SU-DHL-6 (cell line): ENCODE measurements at regions not wholly inside any gene's neighbourhood (a gene's known extent, or its start where the extent isn't known, plus 50 kb on each side); places are given as distances from the start of the nearest gene placed in this dataset.

ENCODE experiments used
- H2AFZ ChIP-seq: fragments of 200-600 bp; sonication (generic); 2 replicates; pipeline ENCODE4 v1.6.1; 2014; ENCODE audit warnings: low read depth, mild to moderate bottlenecking, moderate library complexity, mixed read lengths, antibody characterized with exemption, low read length; ENCODE audit not compliant: severe bottlenecking
- H3F3A ChIP-seq: fragments of 200-600 bp; shearing (Covaris generic); 2 replicates; pipeline ENCODE4 v1.6.0; 2016; ENCODE audit warnings: antibody characterized with exemption, mild to moderate bottlenecking; ENCODE audit not compliant: insufficient read depth
- H3K27ac ChIP-seq: fragments of 200-600 bp; sonication (generic); 2 replicates; pipeline ENCODE4 v1.5.1; 2016; ENCODE audit warnings: low read depth, mild to moderate bottlenecking, low read length, moderate library complexity, mixed read lengths
- H3K27me3 ChIP-seq: fragments of 200-600 bp; sonication (generic), shearing (Covaris generic); 2 replicates; pipeline ENCODE4 v1.6.0; 2014; ENCODE audit warnings: mild to moderate bottlenecking, low read length
- H3K36me3 ChIP-seq: fragments of 200-600 bp; sonication (generic); 2 replicates; pipeline ENCODE4 v1.6.1; 2014; ENCODE audit warnings: mild to moderate bottlenecking, low read length, mixed read lengths
- H3K4me2 ChIP-seq: fragments of 300-600, 200-600 bp; shearing (Covaris generic), sonication (generic); 2 replicates; pipeline ENCODE4 v1.6.0; 2014; ENCODE audit warnings: low read length, low read depth, mild to moderate bottlenecking; ENCODE audit not compliant: poor library complexity, severe bottlenecking
- H3K4me3 ChIP-seq: fragments of 200-600 bp; sonication (generic); 2 replicates; pipeline ENCODE4 v1.5.1; 2014; ENCODE audit warnings: antibody characterized with exemption, low read length, mild to moderate bottlenecking, mixed read lengths; ENCODE audit not compliant: insufficient read depth, poor library complexity, severe bottlenecking
- H3K79me2 ChIP-seq: fragments of 200-600 bp; sonication (generic); 2 replicates; pipeline ENCODE4 v1.6.1; 2014; ENCODE audit warnings: mild to moderate bottlenecking, low read length, moderate library complexity; ENCODE audit not compliant: insufficient read depth
- H3K9ac ChIP-seq: fragments of 200-600 bp; sonication (generic); 2 replicates; pipeline ENCODE4 v1.7.0; 2014; ENCODE audit warnings: mild to moderate bottlenecking, low read length
- H3K9me2 ChIP-seq: fragments of 200-600 bp; sonication (generic); replicated peaks from 2 replicates; pipeline ENCODE4 v1.6.1; 2014; ENCODE audit warnings: low read length; ENCODE audit not compliant: insufficient read depth
- H3K9me3 ChIP-seq: fragments of 200-600 bp; sonication (generic); 2 replicates; pipeline ENCODE4 v1.6.1; 2014; ENCODE audit warnings: low read length, mixed read lengths; ENCODE audit not compliant: insufficient read depth
- H4K20me1 ChIP-seq: fragments of 200-600 bp; sonication (generic); 2 replicates; pipeline ENCODE4 v1.6.1; 2014; ENCODE audit warnings: low read depth, mild to moderate bottlenecking, antibody characterized with exemption, low read length, moderate library complexity, mixed read lengths
- EZH2phosphoT487 ChIP-seq: fragments of 200-600 bp; sonication (generic), shearing (Covaris generic); conservative IDR thresholded peaks from 2 replicates; pipeline ENCODE4 v1.6.1; 2018; ENCODE audit warnings: mild to moderate bottlenecking, antibody characterized with exemption, low read length, moderate library complexity, mixed read lengths
- TF ChIP-seq, protein P1 (sequence below): fragments of 200-600 bp; sonication (generic); IDR thresholded peaks from one replicate; pipeline ENCODE4 v1.5.1; 2017; ENCODE audit warnings: antibody characterized with exemption, mild to moderate bottlenecking, low read length, moderate library complexity; ENCODE audit not compliant: insufficient read depth, poor library complexity, severe bottlenecking

DNA sequence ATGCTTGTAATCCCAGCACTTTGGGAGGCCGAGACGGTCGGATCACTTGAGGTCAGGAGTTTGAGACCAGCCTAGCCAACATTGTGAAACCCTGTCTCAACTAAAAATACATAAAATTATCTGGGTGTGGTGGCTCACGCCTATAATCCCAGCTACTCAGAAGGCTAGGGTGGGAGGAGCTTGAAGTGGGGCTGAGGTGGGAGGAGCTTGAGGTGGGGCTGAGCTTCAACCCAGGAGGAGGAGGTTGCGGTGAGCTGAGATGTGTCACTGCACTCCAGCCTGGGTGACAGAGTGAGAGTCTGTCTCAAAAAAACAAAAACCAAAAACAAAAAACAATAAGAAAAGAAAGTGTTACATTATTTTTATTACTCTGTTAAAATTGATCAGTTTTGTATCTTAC is 1164.4 kb upstream of the IGFBP7 start:
- no peak overlapping the region for H3K4me3 ChIP-seq
- no peak overlapping the region for H3K9ac ChIP-seq
- H3K27me3 ChIP-seq: no peaks in the 10 kb centered on the region
- H3K9me3 ChIP-seq: no peaks in the 10 kb centered on the region
- no peaks in the 10 kb centered on the region for H3F3A ChIP-seq
- no peaks in the 10 kb centered on the region for H3K9me2 ChIP-seq
- TF ChIP-seq, protein P1, sequence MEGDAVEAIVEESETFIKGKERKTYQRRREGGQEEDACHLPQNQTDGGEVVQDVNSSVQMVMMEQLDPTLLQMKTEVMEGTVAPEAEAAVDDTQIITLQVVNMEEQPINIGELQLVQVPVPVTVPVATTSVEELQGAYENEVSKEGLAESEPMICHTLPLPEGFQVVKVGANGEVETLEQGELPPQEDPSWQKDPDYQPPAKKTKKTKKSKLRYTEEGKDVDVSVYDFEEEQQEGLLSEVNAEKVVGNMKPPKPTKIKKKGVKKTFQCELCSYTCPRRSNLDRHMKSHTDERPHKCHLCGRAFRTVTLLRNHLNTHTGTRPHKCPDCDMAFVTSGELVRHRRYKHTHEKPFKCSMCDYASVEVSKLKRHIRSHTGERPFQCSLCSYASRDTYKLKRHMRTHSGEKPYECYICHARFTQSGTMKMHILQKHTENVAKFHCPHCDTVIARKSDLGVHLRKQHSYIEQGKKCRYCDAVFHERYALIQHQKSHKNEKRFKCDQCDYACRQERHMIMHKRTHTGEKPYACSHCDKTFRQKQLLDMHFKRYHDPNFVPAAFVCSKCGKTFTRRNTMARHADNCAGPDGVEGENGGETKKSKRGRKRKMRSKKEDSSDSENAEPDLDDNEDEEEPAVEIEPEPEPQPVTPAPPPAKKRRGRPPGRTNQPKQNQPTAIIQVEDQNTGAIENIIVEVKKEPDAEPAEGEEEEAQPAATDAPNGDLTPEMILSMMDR: no peak
- no peak for TF ChIP-seq EZH2phosphoT487
- H3K27ac ChIP-seq: no peak overlapping the region
- no peak overlapping the region for H2AFZ ChIP-seq
- no peak overlapping the region for H3K4me2 ChIP-seq
- H4K20me1 ChIP-seq: no peaks in the 10 kb centered on the region
- no peaks in the 10 kb centered on the region for H3K36me3 ChIP-seq
- H3K79me2 ChIP-seq: no peaks in the 10 kb centered on the region

DNA sequence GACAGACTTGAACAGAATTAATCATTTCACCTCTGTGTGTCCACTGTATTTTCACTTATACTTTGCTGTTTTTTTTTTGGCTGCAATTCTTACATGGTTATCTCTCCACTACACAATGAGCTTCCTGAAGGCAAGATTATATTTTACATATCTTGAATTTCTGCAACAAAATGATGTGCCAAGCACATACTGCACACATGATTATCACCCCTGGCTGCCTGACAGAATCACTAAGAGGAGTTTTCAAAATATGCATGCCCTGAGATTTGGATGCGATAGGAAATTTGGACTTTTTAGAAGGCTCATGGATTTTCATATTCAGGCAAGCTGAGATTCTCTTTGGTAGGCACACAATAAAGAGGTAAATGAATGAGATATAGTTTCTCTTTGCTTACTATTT is 1162.1 kb upstream of the IGFBP7 start:
- Histone ChIP-seq H3K4me3 (no peak overlapping the region), H3K36me3 (no peaks in the 10 kb centered on the region), H3F3A (no peaks in the 10 kb centered on the region), H3K9me3 (no peaks in the 10 kb centered on the region), H3K27ac (no peak overlapping the region), H3K79me2 (no peaks in the 10 kb centered on the region), H2AFZ (no peak overlapping the region), H3K9me2 (no peaks in the 10 kb centered on the region), H4K20me1 (no peaks in the 10 kb centered on the region), H3K27me3 (no peaks in the 10 kb centered on the region), H3K4me2 (no peak overlapping the region), H3K9ac (no peak overlapping the region)
- TF ChIP-seq, protein P1: no peak
- TF ChIP-seq EZH2phosphoT487: no peak

DNA sequence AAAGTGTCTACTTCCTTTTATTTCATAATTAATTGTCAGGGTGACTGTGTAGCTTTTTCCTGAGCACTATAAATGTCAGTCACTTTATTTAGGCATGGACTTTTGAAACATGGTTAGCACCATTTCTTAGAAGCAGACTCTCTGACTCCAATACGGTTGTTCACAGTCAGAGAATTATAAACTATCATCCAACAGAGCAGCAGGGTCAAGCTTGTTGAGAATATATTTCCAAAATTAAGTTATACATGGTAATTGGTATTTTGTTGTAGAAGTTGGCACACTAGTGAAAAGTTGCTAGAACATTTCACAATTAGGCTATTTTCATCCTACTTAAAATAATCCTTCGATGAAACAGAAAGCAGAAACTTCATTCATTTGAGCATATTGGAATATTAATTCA is 1155.5 kb upstream of the IGFBP7 start:
- H3K9me3 ChIP-seq: no peaks in the 10 kb centered on the region
- no peak overlapping the region for H3K4me3 ChIP-seq
- H3K27ac ChIP-seq: no peak overlapping the region
- no peak overlapping the region for H3K4me2 ChIP-seq
- no peaks in the 10 kb centered on the region for H3K79me2 ChIP-seq
- H3K9ac ChIP-seq: no peak overlapping the region
- no peaks in the 10 kb centered on the region for H3K27me3 ChIP-seq
- H4K20me1 ChIP-seq: no peaks in the 10 kb centered on the region
- no peaks in the 10 kb centered on the region for H3K36me3 ChIP-seq
- no peaks in the 10 kb centered on the region for H3K9me2 ChIP-seq
- H2AFZ ChIP-seq: no peak overlapping the region
- H3F3A ChIP-seq: no peaks in the 10 kb centered on the region
- TF ChIP-seq, protein P1: no peak

DNA sequence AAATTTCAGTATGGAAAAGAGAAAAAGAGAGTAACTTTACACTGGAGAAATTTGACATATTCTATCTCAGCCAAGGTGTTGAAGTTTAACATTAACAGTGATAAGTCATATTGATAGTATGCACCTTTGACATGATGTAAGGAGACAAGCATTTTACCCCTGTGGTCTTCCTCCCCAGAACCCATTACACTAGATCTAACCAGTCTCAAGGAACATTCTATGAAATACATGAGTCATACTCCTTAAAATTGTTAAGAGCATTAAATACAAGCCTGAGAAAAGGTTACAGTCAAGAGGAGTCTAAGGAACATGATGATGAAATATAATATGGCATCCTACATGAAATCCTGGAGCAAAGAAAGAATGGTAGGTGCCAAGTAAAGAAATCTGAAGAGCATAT is 1151.3 kb upstream of the IGFBP7 start:
- no peaks in the 10 kb centered on the region for H3K27me3 ChIP-seq
- H3F3A ChIP-seq: no peaks in the 10 kb centered on the region
- H3K79me2 ChIP-seq: no peaks in the 10 kb centered on the region
- H4K20me1 ChIP-seq: no peaks in the 10 kb centered on the region
- no peaks in the 10 kb centered on the region for H3K9me2 ChIP-seq
- no peak for TF ChIP-seq EZH2phosphoT487
- TF ChIP-seq, protein P1: no peak
- peak overlapping the region; percentile 13 for H2AFZ ChIP-seq
- H3K36me3 ChIP-seq: no peaks in the 10 kb centered on the region
- no peaks in the 10 kb centered on the region for H3K9me3 ChIP-seq
- no peak overlapping the region for H3K4me2 ChIP-seq
- no peak overlapping the region for H3K27ac ChIP-seq
- no peak overlapping the region for H3K4me3 ChIP-seq
- no peak overlapping the region for H3K9ac ChIP-seq
